B cell (primary cell): ENCODE measurements at regions not wholly inside any gene's neighbourhood (a gene's known extent, or its start where the extent isn't known, plus 50 kb on each side); places are given as distances from the start of the nearest gene placed in this dataset.

ENCODE experiments used
- CTCF ChIP-seq: fragments of 200-600 bp; IDR thresholded peaks from one replicate; pipeline ENCODE4 v1.8.0; 2022; ENCODE audit warnings: antibody characterized with exemption, mild to moderate bottlenecking
- EZH2 ChIP-seq: IDR thresholded peaks from 2 replicates; pipeline ENCODE4 v1.6.1; 2012; ENCODE audit warnings: borderline replicate concordance, low read depth, mild to moderate bottlenecking, moderate library complexity, low read length; ENCODE audit not compliant: insufficient read depth, poor library complexity, severe bottlenecking

- TF ChIP-seq EZH2 (no peak), CTCF (no peak)
Measured at GRCh38 chr1:164093543-164093942, 465.4 kb upstream of the PBX1 start.
